Skin epidermis (tissue), 12 donors: ENCODE measurements at regions not wholly inside any gene's neighbourhood (a gene's known extent, or its start where the extent isn't known, plus 50 kb on each side); places are given as distances from the start of the nearest gene placed in this dataset.

Experiments
- H3K27ac ChIP-seq, 21 experiments: fragments of 200-600 bp; sonication (generic) in 11 of 21; one replicate each; pipeline ENCODE4 v1.5.0; 2020; ENCODE audit warnings: mild to moderate bottlenecking in 3 of 21, inconsistent platforms in 2 of 21, moderate library complexity in 2 of 21
- H3K4me3 ChIP-seq, 7 experiments: fragments of 200-600 bp; sonication (generic) in 2 of 7; one replicate each; pipeline ENCODE4 v1.5.0; 2020; ENCODE audit warnings: inconsistent platforms in 2 of 7, mild to moderate bottlenecking in 2 of 7, moderate library complexity in 1 of 7

DNA sequence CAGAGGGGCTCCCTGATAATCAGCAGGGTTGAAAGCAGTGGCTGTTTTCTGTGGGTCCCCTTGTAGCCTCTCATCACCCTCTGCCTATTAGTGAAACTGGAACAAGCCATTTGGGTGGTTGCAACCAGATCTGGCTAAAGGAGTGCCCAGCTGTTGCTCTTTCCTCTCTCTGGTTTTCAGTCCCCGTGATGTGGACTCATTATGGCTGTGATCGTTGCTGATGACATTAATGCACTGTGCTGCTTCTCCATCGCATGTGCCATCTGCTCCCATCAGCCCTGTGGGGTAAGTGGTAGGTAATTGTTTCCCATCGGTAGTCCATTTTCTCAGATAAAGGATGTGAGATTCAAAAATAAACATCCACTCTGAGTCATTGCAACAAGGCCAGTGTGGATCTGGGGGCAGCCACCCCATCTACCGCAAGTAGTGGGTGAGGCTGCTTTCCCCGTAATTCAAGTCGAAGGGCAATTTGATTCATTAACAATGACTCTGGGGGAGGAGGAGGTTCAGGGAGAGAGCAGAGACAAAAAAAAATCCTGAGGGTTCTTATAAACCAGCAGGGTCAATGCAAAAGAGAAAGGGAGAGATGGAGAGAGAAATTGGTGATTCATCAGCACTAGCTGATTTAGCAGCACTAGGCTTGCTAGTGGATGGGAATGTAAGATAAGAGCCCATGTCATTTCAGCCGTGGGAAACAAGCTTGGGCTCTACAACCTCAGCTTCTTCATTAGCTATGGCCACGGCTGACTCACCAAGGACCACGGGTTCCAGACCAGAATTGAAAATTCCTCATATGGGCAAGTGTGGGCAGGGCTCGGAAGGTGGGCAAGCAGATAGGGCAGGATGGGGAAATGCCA is 357.8 kb downstream of the MID1IP1 start:
- no peak overlapping the region for H3K27ac ChIP-seq
- H3K4me3 ChIP-seq, result no peak overlapping the region

DNA sequence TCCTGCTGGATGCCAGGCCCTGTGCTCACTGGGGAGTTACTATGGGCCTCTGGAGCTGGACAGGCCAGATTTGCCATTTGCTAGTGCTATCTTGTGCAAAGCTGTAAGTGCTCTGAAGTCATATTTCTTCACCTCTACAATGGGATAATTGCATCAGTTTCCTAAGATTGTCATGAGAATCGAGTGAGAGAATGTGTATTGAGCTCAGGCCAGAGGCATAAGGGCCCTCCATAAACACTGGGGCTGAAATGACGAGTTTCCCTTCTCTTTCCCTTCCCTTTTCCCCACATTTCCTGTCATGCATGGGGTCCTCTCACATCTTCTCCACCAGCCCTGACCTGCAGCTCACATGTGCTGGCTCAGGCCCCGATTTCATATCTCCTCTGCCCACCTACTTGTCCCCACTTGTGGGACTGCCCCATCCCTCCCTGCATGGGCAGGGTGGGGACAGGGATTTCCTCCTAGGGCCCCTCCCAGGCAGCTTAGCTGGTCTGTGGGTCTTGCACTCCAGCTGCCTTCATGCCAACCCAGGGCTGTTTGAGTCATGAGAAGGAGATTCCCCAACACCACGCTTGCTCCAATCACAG is 358.8 kb downstream of the MID1IP1 start:
- no peak overlapping the region for H3K27ac ChIP-seq
- H3K4me3 ChIP-seq, result no peak overlapping the region

DNA sequence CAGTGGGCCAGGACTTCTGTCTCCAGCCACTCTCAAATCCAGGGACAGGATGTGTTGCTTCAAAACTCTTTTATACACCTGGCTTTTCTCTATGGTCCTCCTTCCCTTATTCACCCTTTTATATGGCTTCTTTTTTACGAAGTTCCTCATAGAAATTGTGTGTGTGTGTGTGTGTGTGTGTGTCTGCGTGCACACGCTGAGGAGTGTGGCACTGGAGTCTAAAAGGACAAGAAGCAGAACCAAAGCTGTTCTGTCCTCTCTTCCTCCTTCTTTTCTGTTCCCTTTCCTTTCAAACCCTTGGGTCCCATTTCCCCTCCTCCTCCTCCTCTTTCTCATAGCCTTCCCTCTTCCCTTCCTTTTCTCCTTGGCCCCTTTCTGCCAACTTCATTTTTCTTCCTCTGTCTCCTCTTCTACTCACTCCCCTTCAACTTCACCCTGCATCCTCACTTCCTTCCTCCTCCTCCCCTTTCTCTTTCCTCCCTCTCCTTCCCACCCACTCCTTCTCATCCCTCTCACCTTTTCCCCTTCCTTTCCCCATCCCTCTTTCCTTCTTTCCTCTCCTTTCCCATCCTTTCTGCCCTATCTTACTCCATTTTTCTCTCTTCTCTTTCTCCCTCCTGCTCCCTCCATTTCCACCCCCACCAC is 360.5 kb downstream of the MID1IP1 start:
- Histone ChIP-seq H3K27ac (no peak overlapping the region), H3K4me3 (no peak overlapping the region)

DNA sequence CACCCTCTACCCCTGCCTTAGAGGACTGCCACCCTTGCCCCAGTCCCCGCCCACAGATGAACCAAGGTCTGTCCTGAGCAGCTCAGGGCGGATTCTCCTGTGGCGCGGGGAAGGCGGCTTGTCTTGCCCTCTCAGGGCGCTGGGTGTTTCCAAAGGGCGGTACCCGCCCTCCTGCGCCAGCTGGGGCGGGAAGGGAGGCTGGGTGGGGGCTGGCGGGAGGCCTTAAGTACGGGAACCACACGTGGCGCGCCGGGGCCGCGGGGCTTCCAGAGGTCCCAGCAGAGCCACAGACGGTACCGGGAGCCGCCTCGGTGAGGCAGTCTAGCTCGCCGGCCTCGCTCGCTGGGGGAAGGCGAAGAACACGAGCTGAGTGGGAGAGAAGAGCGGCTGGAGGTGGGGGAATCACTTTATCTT is 361.1 kb downstream of the MID1IP1 start:
- Histone ChIP-seq H3K27ac (no peak overlapping the region), H3K4me3 (no peak overlapping the region)

DNA sequence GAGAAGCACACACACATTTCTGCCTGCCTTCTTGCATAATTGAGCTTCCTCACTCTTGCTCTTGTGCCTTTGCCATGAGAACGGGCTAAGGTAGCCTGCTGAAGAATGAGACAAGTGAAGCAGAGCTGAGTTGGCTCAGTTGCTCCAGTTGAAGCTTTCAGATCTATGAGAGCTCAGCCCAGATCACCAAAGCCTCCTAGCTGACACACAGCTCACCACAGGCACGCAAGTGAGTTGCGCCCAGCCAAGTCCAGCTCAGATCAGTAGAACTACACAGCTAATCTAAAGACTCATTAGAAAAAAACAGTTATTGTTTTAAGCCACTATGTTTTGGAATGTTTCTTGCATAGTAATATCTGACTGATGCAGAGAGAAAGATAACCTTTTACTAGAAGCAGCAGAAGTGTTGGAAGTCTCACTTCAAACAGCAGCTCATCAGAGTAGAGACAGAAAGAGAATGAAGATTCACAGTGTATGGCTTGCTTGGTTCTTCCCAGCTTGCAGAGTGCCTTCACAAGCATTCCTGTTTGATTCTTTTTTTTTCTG is 362.4 kb downstream of the MID1IP1 start:
- Histone ChIP-seq H3K4me3 (no peak overlapping the region), H3K27ac (no peak overlapping the region)

DNA sequence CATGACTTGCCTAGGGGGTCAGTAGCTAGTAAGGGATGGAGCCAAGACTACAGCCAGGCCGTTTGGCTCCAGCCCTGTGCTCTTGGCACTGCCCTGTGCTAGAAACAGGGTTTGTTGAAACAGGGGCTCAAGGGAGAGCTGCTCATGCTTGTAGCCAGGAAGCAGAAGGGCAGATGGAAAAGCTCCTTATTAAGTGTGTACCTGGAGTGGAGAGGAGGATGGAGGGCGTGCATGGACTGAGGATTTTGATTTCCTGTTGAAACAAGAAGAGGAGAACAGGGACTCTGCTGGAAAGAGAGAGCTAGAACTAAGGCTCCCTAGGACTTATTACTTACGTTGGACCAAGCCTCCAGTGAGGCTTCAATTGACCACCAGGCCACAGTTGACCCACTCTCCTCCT is 363.0 kb downstream of the MID1IP1 start:
- H3K27ac ChIP-seq, result no peak overlapping the region
- H3K4me3 ChIP-seq, result no peak overlapping the region

DNA sequence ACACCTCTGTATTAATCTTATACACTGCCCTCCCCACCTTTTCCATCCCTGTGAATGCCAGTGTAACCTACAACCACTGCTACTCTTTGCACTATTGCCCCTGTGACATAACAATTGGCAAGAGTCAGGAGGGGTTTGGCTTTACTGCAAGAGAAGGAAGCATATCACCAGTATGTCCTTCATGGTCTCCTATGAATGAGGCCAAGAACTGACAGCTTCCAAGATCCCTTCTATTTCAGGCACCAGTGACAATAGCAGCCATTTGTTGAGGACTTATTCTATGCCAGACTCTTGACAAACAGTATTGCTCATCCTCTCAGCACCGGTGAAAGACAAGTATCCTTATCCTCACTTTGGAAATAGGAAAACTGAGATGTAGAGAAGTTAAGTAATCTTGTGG is 363.9 kb downstream of the MID1IP1 start:
- Histone ChIP-seq H3K4me3 (no peak overlapping the region), H3K27ac (no peak overlapping the region)

DNA sequence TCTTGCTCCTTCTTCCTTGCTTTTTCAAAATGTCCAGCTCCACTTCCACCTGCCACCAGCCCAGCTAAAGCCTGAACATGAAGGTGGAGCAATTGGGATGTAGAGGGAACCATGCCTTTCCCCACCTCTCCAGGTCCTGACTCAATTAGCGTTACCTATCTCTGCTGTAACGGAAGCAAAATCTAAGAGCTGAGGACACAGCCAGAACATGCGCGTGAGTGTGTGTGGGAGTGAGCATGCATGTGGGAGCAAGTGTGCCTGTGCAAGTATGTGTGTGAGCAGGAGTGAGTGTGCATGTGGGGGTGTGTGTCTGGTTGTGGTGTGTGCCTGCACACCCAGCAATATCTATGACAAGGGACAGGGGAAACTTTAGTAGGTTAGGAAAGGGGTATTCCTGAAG is 364.5 kb downstream of the MID1IP1 start:
- no peak overlapping the region for H3K4me3 ChIP-seq
- no peak overlapping the region for H3K27ac ChIP-seq

DNA sequence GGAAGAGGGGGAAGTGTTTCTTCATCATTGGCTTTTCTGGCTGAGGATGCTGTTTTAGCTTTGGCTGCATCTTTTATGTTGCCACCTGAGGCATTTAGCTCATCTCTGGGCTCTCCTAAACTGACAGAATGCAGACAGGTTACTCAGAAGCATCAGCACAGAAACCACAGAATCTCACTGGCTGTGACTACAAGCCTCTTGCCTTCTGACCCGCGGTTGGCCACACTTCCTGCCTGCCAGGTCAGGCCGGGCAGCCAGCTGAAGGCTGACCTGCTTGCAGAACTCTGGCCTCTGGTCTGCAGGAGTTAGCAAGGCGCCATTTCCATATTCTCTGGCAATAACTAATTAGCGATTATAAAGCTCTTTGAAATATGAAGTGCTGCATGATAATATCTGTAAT is 366.5 kb downstream of the MID1IP1 start:
- H3K27ac ChIP-seq, result no peak overlapping the region
- no peak overlapping the region for H3K4me3 ChIP-seq

DNA sequence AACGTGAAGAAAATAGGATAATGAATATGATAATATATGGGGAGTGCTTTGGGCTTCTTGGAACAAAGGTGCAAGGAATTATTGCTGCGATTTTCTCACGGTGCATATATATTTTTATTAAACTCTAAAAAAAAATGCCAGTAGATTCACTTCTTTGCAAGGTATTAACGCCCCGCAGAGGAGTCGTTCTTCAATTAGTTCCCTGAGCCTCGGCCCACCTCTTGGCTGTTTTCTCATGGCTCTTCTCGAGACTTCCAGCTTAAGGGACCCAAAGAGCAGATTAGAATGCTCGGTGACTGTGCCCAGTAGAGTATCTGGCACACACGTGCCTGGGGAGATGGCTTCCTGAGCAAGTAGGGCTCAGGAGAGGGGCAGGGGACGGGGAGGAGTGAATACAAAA is 367.4 kb downstream of the MID1IP1 start:
- Histone ChIP-seq H3K27ac (no peak overlapping the region), H3K4me3 (no peak overlapping the region)

DNA sequence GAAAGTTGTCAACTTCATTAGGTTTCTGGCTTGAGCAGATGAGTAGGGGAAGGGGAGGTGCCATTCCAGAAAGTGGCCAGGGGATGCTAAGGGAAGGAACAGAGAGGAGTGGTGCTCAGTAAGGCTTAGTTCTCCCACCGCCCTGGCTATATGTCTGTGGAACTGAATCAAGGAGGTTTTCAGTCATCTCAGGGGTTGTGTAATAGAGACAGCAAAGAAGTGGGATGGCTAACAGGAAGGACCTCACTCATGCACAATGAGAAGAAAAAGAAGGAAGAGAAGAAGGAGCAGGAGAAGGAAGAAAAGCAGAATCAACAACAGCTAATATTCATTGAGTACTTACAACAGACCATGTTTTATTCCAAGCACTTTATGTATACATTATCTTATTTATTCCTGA is 368.7 kb downstream of the MID1IP1 start:
- H3K4me3 ChIP-seq, result no peak overlapping the region
- no peak overlapping the region for H3K27ac ChIP-seq

DNA sequence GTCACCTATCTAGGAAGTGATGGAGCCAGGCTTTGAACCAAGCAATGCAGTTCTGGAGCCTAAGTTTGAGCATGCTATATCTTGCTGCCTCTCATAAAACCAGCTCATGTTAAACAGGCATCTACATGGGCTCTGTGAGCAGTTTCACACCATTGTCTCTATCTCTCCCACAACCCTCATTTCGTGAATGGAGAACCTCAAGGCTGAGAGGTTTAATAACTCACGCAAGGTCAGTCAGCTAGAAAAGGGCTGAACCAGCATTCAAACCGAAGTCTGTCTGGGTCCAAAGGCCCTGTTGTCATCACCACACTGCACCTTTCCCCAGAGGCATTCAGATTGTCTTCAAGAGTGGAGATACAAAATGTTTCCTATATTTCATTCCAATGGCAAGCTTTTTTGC is 369.2 kb downstream of the MID1IP1 start:
- no peak overlapping the region for H3K4me3 ChIP-seq
- H3K27ac ChIP-seq, result no peak overlapping the region

DNA sequence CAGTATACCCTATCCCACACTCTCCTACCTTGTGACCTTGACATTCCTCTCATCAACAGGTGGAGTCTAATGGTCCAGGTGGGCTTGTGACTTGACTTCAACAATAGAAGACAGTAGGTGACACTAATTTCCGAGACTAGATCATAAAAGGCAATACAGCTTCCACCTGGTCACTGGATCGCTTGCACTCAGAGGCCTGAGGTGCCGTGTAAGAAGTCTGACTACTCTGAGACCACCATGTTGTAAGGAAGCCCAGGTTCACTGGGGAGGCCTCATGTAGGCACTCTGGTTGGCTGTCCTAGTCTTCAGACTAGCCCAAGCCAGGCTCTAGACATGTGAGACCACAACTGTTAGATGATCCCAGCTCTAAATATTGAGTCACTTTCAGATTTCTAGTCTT is 370.4 kb downstream of the MID1IP1 start:
- Histone ChIP-seq H3K4me3 (no peak overlapping the region), H3K27ac (no peak overlapping the region)

DNA sequence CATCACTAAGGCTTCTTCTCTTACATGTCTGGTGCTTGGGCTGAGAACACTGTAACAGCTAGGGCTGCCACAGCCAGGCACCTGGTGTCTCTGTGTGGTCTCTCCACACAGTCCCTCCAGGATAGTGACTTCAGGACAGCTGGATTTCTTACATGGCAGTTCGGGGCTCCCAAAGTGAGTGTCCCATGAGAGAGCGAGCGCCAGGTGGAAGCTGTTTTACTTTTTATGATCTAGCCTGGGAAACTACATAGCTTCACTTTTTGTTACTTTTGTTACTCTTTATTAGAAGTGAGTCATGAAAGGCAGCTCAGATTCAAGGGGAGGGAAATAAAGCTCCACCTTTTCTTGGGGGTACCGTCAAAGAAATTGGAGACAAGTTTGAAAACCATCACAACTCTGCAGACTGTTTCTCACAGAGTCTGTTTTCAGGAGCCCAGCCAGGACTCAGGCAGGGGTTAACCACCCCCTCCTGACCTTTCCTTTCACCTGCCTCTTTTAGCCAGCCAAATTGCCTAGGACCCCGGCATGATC is 373.0 kb downstream of the MID1IP1 start:
- no peak overlapping the region for H3K4me3 ChIP-seq
- H3K27ac ChIP-seq, result peak overlapping the region in 7 of 21 experiments; percentile 11 to 69 (median 54)

DNA sequence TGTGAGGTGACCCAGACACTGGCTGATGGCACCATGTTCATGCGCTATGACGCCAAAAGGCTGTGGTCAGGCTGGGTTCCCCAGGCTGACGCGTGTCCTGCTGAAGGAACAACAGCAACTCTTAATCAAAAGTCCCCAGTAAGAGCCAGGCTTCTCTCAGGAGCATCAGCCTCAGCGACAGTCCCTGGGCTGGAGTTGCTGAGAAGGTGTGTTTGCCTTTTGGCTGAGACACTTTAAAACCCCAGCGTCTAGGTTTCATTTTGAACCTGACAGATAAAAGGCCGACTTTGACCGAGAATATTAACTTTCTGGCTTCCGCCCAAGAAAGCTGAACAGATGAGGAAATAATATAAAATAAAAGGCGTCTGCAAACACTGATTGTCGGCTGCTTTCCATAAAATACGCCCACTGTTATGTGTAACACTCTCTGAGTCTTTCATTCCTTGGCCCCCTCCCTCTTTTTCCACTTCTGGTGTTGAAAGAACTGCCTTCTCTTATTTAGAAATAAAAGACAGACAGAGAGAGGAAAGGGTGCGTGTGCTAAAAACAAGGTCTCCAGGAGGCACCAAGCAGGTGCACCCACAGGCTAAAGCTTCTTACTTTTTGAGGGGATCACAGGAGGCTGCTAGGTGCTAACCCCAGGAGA is 373.6 kb downstream of the MID1IP1 start:
- H3K4me3 ChIP-seq, result no peak overlapping the region
- peak overlapping the region in 9 of 21 experiments; percentile 10 to 69 (median 36) for H3K27ac ChIP-seq

DNA sequence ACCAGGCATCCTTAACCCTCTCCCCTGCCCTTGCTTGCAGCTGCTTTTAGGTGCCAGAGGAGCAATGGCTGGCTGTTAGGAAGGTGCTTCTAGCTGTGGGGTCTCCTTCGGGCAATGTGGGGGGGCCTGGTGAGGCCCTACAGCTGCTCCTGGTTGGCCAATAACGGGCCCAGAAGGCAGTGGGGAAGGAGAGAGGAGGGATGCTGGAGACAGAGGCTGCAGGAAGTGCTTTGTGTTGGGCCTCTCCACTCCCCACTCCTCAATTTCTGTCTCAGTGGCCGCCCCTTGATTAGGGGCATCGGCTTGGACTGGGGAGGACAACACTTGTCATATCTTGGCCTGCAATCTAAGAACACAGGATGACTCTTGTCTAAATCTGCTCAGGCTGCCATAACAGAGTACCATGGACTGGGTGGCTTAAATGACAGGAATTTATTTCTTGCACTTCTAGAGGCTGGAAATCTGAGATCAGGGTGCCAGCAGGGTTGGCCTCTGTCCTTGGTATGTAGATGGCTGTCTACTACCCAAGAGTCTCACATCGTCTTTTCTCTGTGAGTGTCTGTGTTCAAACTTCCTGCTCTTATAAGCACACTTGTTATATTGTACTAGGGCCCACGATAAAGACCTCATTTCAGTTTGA is 374.3 kb downstream of the MID1IP1 start:
- H3K4me3 ChIP-seq, result no peak overlapping the region
- peak overlapping the region in 7 of 21 experiments; percentile 26 to 69 (median 54) for H3K27ac ChIP-seq

DNA sequence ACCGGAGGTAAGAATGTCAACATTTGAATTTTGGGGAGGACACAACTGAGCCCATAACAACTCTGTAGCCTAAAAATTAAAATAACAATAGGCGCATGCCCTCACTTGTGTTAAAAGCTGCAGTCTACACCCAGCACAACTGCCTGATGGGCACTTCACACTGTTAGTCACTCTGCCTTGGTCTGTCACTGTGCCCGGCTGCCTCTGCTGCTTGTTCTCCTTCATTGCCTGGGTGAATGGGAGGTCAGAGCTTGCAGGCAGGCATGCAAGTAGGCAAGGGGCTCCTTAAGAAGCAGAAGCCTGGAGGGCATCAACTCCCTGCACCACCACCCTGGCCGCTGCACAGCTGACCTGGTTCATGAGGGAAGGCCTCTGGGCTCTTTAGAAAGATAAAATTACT is 374.8 kb downstream of the MID1IP1 start:
- no peak overlapping the region for H3K4me3 ChIP-seq
- peak overlapping the region in 1 of 21 experiments; percentile 69 for H3K27ac ChIP-seq

DNA sequence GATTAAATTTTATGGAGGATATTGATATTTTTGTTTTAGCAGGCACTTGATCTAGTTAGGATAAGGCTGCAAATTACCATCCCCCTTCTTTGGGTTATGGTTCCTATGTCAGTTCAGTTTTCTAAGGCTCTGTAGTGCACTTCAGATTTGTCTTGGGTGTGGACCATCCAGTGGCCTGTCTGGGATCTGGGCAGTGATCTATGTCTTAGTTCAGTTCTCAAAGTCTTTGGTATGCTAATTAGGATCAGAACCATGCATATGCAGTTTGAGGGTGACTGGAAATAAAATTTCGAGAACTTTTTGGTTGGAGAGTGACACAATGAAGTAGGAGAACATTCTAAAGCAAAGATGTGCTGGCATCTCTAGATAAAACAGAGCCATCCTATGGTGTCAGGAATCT is 388.2 kb downstream of the MID1IP1 start:
- H3K4me3 ChIP-seq, result no peak overlapping the region
- no peak overlapping the region for H3K27ac ChIP-seq

DNA sequence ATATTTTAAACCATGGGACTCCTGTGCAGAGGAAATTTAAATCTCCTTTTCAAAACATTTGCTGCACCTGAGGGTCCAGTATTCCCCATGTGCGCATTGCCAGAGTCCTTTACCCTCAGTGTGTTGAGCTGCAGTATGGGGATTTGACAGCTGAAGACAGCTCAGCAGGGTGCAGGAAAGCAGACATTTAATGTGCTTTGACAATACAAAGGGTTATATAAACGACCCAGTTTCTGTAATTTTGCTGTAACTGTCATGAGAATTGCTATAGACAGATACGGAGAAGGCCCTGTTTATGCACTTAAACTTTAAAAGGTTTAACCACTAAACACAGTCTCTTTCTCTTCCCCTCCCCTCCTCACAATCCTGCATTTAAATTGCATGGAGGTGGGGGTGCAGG is 393.4 kb downstream of the MID1IP1 start:
- H3K27ac ChIP-seq, result no peak overlapping the region
- no peak overlapping the region for H3K4me3 ChIP-seq

DNA sequence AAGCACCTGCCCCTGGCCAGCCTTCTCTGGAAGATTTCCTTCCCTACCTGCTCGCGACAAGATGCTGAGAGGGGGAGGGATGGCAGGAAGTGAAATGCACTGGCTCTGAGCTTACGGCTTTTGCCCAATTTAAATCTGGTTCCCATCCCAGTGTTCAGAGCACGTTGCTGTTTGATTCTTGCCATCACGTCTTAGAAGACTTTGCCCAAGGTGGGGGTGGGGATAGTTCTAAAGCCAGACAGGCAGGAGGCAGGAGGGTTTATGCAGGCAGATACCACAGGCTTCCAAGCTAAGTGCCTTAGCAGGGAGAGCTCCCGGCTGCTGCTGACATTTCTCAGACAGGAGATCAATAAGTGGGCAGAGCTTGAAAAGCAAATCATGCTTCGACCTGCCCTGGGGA is 393.9 kb downstream of the MID1IP1 start:
- no peak overlapping the region for H3K27ac ChIP-seq
- no peak overlapping the region for H3K4me3 ChIP-seq
